ENCODE measurements at regions not wholly inside any gene's neighbourhood (a gene's known extent, or its start where the extent isn't known, plus 50 kb on each side); places are given as distances from the start of the nearest gene placed in this dataset.

DNA sequence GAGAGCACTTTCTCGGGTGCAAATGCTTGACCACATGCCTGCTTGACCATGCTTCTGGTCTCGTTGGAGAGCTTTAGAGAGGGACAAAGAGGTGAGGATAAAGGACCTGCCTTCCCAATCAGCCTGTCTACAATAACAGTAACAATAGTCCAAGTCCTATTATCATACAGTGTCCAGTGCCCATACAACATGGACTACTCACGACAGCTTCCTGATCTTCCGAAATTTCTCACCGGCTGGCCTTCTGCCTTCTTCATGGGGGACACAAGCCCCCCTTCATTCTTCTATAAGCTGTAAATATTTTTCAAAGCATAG is 329.0 kb downstream of the PAX3 start:
- peaks cover 3% of the 10 kb centered on the region for H3K27me3 ChIP-seq (replicated peaks; ENCODE audit: insufficient read depth)
- no peaks in the 10 kb centered on the region for H3K9me3 ChIP-seq
- no peaks in the 10 kb centered on the region for H3K4me1 ChIP-seq (replicated peaks)
- no peak overlapping the region for H3K27ac ChIP-seq
- no peak for DNase-seq (ENCODE audit: low spot score)
- no peaks in the 10 kb centered on the region for H3K36me3 ChIP-seq
- no peak for TF ChIP-seq POLR2AphosphoS5 (IDR thresholded peaks at IDR 0.05)
- no peak for TF ChIP-seq POLR2A (IDR thresholded peaks at IDR 0.05)
- TF ChIP-seq, protein P1, sequence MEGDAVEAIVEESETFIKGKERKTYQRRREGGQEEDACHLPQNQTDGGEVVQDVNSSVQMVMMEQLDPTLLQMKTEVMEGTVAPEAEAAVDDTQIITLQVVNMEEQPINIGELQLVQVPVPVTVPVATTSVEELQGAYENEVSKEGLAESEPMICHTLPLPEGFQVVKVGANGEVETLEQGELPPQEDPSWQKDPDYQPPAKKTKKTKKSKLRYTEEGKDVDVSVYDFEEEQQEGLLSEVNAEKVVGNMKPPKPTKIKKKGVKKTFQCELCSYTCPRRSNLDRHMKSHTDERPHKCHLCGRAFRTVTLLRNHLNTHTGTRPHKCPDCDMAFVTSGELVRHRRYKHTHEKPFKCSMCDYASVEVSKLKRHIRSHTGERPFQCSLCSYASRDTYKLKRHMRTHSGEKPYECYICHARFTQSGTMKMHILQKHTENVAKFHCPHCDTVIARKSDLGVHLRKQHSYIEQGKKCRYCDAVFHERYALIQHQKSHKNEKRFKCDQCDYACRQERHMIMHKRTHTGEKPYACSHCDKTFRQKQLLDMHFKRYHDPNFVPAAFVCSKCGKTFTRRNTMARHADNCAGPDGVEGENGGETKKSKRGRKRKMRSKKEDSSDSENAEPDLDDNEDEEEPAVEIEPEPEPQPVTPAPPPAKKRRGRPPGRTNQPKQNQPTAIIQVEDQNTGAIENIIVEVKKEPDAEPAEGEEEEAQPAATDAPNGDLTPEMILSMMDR (IDR thresholded peaks at IDR 0.05), result no peak
- H3K4me3 ChIP-seq, result no peak overlapping the region
- WGBS, result 81% methylated on average over 5 of the region's 5 CpGs
- intact Hi-C loops (cut with DNase I), result loop anchor here (1.0 to 5.0 kb wide), 2 partner anchors 396 to 1282 kb away; no protein-coding TSS in a partner anchor

DNA sequence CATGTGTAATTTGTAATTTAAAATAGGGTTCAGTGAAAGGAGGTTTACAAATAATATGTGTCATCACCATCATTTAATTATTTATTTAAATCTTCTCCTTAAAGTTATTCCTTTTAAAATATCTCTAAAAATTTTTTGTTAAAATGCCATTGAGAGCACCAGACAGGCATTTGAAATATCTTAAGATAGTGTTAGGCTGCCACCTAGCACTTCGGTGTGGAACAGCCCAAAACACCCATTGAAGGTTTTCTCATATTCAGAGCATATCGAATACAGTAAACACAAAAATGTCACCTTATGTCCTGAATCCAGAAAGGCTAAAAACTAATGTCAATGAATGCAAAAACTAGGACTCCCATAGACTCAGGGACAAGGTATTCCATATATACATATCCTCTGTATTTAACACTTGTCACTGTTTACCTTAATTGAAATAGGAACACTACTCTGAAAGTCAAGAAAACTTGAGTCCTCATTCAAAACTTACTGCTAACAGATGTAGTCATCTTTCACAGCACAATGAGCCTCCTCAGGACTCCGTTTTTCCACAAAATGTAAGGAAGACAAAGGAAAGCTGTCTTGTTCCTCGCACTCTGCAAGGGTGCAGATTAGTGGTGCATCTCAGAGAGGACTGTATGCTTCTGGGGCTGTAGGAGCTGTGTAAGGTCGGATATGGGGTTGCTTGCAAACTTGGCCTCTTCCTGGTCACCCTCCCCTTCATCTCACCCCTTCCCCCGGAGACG is 329.5 kb downstream of the PAX3 start:
- TF ChIP-seq, protein P1 (IDR thresholded peaks at IDR 0.05), result peak in 3 of 4 experiments; percentile 35 to 52 (median 51)
- no peak for TF ChIP-seq POLR2A (IDR thresholded peaks at IDR 0.05)
- no peak for TF ChIP-seq POLR2AphosphoS5 (IDR thresholded peaks at IDR 0.05)
- WGBS, result 47% methylated on average over 7 of the region's 7 CpGs
- H3K36me3 ChIP-seq, result no peaks in the 10 kb centered on the region
- H3K27ac ChIP-seq, result no peak overlapping the region
- H3K27me3 ChIP-seq (replicated peaks; ENCODE audit: insufficient read depth), result peaks cover 3% of the 10 kb centered on the region
- no peak for DNase-seq (ENCODE audit: low spot score)
- H3K9me3 ChIP-seq, result no peaks in the 10 kb centered on the region
- H3K4me1 ChIP-seq (replicated peaks), result no peaks in the 10 kb centered on the region
- H3K4me3 ChIP-seq, result no peak overlapping the region
- intact Hi-C loops (cut with DNase I), result loop anchor here (1.0 to 5.0 kb wide), 2 partner anchors 396 to 1282 kb away; no protein-coding TSS in a partner anchor

DNA sequence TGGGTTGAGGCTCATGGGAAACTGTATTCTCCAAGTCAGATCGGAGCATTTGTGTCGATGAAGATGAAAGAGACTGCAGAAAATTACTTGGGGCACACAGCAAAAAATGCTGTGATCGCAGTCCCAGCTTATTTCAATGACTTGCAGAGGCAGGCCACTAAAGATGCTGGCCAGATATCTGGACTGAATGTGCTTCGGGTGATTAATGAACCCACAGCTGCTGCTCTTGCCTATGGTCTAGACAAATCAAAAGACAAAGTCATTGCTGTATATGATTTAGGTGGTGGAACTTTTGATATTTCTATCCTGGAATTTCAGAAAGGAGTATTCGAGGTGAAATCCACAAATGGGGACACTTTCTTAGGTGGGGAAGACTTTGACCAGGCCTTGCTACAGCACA is 336.6 kb downstream of the PAX3 start:
- WGBS, result 98% methylated on average over 5 of the region's 5 CpGs
- Histone ChIP-seq H3K9me3 (no peaks in the 10 kb centered on the region), H3K27me3 (replicated peaks; ENCODE audit: insufficient read depth) (no peaks in the 10 kb centered on the region), H3K4me3 (no peak overlapping the region), H3K27ac (no peak overlapping the region), H3K4me1 (replicated peaks) (no peaks in the 10 kb centered on the region), H3K36me3 (no peaks in the 10 kb centered on the region)
- DNase-seq (ENCODE audit: low spot score), result no peak
- TF ChIP-seq POLR2A (IDR thresholded peaks at IDR 0.05), result no peak
- no peak for TF ChIP-seq POLR2AphosphoS5 (IDR thresholded peaks at IDR 0.05)
- TF ChIP-seq, protein P1 (IDR thresholded peaks at IDR 0.05), result no peak
- intact Hi-C loops (cut with DNase I), result no loop called here

DNA sequence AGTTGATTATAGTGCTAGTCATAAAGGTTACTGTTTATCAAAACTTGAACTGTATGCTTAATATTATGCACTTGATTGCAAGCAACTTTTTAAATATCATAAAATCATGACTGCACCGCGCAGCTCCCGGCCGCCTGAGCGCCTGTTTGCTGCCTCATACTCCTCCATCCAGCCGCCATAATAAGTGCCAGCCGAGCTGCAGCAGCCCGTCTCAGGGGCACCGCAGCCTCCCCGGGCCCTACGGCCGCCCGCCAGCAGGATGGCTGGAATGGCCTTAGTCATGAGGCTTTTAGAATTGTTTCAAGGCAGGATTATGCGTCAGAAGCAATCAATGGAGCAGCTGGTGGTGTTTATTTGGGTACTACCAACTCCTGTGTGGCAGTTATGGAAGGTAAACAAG is 337.2 kb downstream of the PAX3 start:
- WGBS, result 93% methylated on average over 14 of the region's 14 CpGs
- no peaks in the 10 kb centered on the region for H3K27me3 ChIP-seq (replicated peaks; ENCODE audit: insufficient read depth)
- TF ChIP-seq POLR2AphosphoS5 (IDR thresholded peaks at IDR 0.05) (no peak), POLR2A (IDR thresholded peaks at IDR 0.05) (no peak)
- TF ChIP-seq, protein P1 (IDR thresholded peaks at IDR 0.05), result no peak
- no peak overlapping the region for H3K4me3 ChIP-seq
- H3K27ac ChIP-seq, result no peak overlapping the region
- intact Hi-C loops (cut with DNase I), result no loop called here
- no peaks in the 10 kb centered on the region for H3K4me1 ChIP-seq (replicated peaks)
- no peaks in the 10 kb centered on the region for H3K9me3 ChIP-seq
- no peak for DNase-seq (ENCODE audit: low spot score)
- no peaks in the 10 kb centered on the region for H3K36me3 ChIP-seq

DNA sequence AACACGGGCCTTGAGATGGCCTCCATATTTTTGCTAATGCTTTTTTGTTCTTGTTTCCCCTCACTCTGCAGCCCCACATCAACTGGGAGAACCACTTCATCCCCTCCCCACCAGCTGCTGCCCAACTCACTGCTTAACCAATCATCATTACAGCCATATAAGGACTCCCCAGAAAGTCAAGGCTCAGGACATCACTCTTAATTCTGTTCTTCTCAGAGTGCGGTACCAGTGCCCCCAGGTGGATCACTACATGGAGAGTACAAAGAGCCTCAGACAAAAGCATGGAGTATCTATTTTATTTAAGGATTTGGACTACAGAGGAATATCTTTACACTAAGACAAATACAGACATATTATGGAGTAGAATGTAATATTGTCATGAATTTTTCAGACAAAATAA is 340.6 kb downstream of the PAX3 start:
- intact Hi-C loops (cut with DNase I), result no loop called here
- 86% methylated on average over 2 of the region's 2 CpGs for WGBS
- no peaks in the 10 kb centered on the region for H3K36me3 ChIP-seq
- no peak overlapping the region for H3K27ac ChIP-seq
- no peak for TF ChIP-seq POLR2AphosphoS5 (IDR thresholded peaks at IDR 0.05)
- TF ChIP-seq, protein P1 (IDR thresholded peaks at IDR 0.05), result no peak
- TF ChIP-seq POLR2A (IDR thresholded peaks at IDR 0.05), result no peak
- no peaks in the 10 kb centered on the region for H3K4me1 ChIP-seq (replicated peaks)
- DNase-seq (ENCODE audit: low spot score), result no peak
- H3K27me3 ChIP-seq (replicated peaks; ENCODE audit: insufficient read depth), result no peaks in the 10 kb centered on the region
- H3K9me3 ChIP-seq, result no peaks in the 10 kb centered on the region
- no peak overlapping the region for H3K4me3 ChIP-seq
